T-helper 1 cell treated with Interleukin-12 subunit alpha and Interleukin-12 subunit beta and Interleukin-4 antibody, amounts not matched to agents 30 μg/mL and 1 μg/mL, for 36 hours (primary cell): ENCODE measurements at regions not wholly inside any gene's neighbourhood (a gene's known extent, or its start where the extent isn't known, plus 50 kb on each side); places are given as distances from the start of the nearest gene placed in this dataset.

ENCODE experiments used
- H3K27ac Mint-ChIP-seq: one replicate; pipeline ENCODE4 v1.8.0; 2021; ENCODE audit warnings: mild to moderate bottlenecking, mixed read lengths
- H3K27me3 Mint-ChIP-seq: one replicate; pipeline ENCODE4 v1.8.0; 2021; ENCODE audit warnings: low read depth, mixed read lengths
- H3K36me3 Mint-ChIP-seq: one replicate; pipeline ENCODE4 v1.8.0; 2021; ENCODE audit warnings: low read depth, mixed read lengths
- H3K4me1 Mint-ChIP-seq: one replicate; pipeline ENCODE4 v1.8.0; 2021; ENCODE audit warnings: low read depth, mixed read lengths
- H3K4me3 Mint-ChIP-seq: one replicate; pipeline ENCODE4 v1.8.0; 2021; ENCODE audit warnings: mild to moderate bottlenecking, moderate library complexity, mixed read lengths
- H3K9me3 Mint-ChIP-seq: one replicate; pipeline ENCODE4 v1.8.0; 2021; ENCODE audit warnings: mixed read lengths

GRCh38 chr1:58397187-58397820 lies 149.2 kb downstream of the OMA1 start:
- Mint-ChIP-seq H3K27me3 (no peaks in the 10 kb centered on the region), H3K36me3 (no peaks in the 10 kb centered on the region), H3K9me3 (no peaks in the 10 kb centered on the region), H3K4me1 (no peaks in the 10 kb centered on the region), H3K27ac (no peak overlapping the region), H3K4me3 (no peak overlapping the region)

DNA sequence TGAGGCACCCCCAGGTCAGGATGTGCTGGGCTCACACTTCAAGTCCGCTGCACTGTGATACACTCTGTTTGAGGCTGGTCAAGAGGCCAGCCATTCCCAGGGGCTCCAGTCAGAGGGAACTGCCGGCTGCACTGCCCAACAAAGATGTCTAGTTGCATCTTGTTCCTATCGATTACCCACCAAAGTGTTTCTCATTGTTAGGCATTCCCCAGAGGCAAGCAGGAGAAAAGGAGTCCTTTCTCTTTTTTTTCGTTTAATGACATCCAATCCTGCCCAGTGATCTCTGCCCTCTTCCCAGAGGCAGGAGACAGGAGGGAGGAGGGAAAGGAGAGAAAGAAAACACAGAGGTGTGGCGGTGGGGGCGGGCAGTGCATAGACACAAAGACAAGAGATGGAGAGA lies 150.4 kb downstream of the OMA1 start:
- H3K27ac Mint-ChIP-seq: no peak overlapping the region
- no peaks in the 10 kb centered on the region for H3K9me3 Mint-ChIP-seq
- no peak overlapping the region for H3K4me3 Mint-ChIP-seq
- H3K27me3 Mint-ChIP-seq: no peaks in the 10 kb centered on the region
- no peaks in the 10 kb centered on the region for H3K36me3 Mint-ChIP-seq
- no peaks in the 10 kb centered on the region for H3K4me1 Mint-ChIP-seq

GRCh38 chr1:58395355-58395754 lies 151.2 kb downstream of the OMA1 start:
- Mint-ChIP-seq H3K27ac (no peak overlapping the region), H3K36me3 (no peaks in the 10 kb centered on the region), H3K27me3 (no peaks in the 10 kb centered on the region), H3K9me3 (no peaks in the 10 kb centered on the region), H3K4me1 (no peaks in the 10 kb centered on the region), H3K4me3 (no peak overlapping the region)

DNA sequence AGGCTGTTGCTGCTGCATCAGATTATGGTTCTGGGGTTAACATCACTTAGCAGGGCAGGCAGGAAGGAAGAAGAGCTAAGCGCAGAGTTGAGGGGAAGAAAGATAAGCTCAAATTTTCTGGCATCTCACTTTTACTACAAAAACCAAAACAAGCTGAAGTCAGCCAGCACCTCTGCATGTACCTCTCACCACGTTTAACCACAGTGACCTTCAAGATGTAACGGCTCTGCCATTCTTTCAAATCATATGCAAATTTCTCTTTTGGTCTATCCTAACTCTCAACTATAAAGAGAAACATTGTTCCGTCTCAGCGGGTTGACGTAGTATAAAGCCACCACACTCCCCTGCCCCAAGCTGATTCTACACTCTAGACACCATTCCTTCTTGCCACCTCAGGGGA lies 154.4 kb downstream of the OMA1 start:
- Mint-ChIP-seq H3K27me3 (peaks cover 4% of the 10 kb centered on the region), H3K4me1 (no peaks in the 10 kb centered on the region), H3K27ac (no peak overlapping the region), H3K9me3 (no peaks in the 10 kb centered on the region), H3K4me3 (no peak overlapping the region), H3K36me3 (no peaks in the 10 kb centered on the region)

GRCh38 chr1:58391514-58391913 lies 155.0 kb downstream of the OMA1 start:
- H3K4me3 Mint-ChIP-seq: no peak overlapping the region
- no peaks in the 10 kb centered on the region for H3K36me3 Mint-ChIP-seq
- H3K9me3 Mint-ChIP-seq: no peaks in the 10 kb centered on the region
- no peaks in the 10 kb centered on the region for H3K4me1 Mint-ChIP-seq
- no peak overlapping the region for H3K27ac Mint-ChIP-seq
- peaks cover 4% of the 10 kb centered on the region for H3K27me3 Mint-ChIP-seq

DNA sequence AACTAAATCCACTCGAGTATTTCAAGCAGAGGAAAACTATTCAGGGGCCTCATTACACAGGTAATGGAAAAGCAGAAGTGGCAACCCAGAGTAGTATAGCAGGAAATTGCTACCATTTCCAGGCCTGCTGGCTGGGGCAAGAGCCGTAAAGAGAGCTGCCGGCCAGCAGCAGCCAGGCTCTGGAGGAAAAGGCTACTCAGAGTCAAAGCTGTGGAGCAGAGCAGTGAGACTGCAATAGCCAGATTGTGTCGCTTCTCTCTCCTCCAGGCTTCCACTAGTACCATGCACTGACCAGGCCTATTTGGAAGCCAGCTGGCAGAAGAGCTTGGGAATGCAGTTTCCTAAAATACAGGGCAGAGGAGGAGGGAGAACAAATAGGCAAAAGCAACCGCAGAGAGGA lies 155.5 kb downstream of the OMA1 start:
- Mint-ChIP-seq H3K27me3 (peaks cover 4% of the 10 kb centered on the region), H3K27ac (no peak overlapping the region), H3K4me1 (no peaks in the 10 kb centered on the region), H3K36me3 (no peaks in the 10 kb centered on the region), H3K4me3 (no peak overlapping the region), H3K9me3 (no peaks in the 10 kb centered on the region)

- Mint-ChIP-seq H3K27ac (no peak overlapping the region), H3K9me3 (no peaks in the 10 kb centered on the region), H3K36me3 (no peaks in the 10 kb centered on the region), H3K27me3 (peaks cover 4% of the 10 kb centered on the region), H3K4me1 (no peaks in the 10 kb centered on the region), H3K4me3 (no peak overlapping the region)
Measured at GRCh38 chr1:58390091-58390490, 156.4 kb downstream of the OMA1 start.

DNA sequence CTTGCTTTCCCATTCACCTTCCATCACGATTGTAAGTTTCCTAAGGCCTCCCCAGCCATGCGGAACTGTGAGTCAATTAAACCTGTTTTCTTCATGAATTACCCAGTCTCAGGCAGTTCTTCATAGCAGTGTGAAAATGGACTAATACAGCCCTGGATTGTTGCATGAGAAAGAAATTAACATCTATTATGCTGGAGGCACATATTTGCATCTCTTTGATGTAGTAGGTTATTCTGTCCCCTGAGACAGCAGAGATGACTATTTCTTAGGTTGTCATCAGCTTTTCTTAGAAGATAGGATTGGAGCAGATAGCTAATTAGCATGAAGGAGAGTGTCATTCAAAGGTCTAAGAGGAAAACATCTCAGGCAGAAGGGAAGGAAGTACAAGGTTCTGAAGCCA lies 166.2 kb downstream of the OMA1 start:
- no peak overlapping the region for H3K27ac Mint-ChIP-seq
- H3K9me3 Mint-ChIP-seq: peaks cover 5% of the 10 kb centered on the region
- H3K4me3 Mint-ChIP-seq: no peak overlapping the region
- H3K36me3 Mint-ChIP-seq: no peaks in the 10 kb centered on the region
- H3K27me3 Mint-ChIP-seq: no peaks in the 10 kb centered on the region
- H3K4me1 Mint-ChIP-seq: no peaks in the 10 kb centered on the region

DNA sequence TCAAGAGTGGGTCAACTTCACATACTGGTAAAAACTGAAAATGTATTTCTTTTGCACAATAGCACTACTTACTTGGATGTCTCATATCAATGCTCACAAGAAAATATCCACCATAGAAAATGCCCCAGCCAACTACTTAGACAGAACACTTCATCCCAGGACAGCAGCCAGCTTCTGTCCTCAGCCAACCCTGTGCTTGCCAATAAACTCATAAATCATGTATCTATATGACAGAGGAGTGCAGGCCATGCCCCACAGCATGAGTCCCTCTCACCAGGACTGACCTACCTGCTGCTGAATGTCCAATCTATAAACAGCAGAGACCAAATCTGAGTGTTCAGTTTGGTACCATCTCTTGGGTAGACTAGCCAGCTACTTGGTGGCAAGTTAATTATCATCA lies 179.3 kb downstream of the OMA1 start:
- Mint-ChIP-seq H3K4me1 (no peaks in the 10 kb centered on the region), H3K4me3 (no peak overlapping the region), H3K27ac (no peak overlapping the region)

DNA sequence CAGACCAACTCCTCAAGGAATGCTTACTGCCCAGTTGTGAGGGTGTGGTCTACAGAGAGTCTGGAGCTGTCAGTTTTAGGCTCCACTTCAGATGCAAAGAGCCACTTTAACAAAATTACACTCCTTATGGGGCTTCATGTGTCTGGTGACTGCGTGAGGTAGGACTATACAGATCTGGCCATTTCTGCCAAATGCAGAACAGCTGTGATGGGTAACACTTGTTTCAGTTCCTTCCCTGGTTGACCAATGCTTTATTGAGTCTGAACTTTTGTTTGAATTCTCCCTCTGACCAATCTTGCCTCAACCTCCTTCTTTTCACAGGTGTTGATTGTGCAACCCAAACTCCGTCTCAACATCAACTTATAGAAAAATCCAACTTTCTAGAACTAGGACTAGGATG lies 181.2 kb downstream of the OMA1 start:
- Mint-ChIP-seq H3K27ac (no peak overlapping the region), H3K4me1 (no peaks in the 10 kb centered on the region)

More for the DNA sequence above, 179.3 kb downstream of the OMA1 start:
- Mint-ChIP-seq H3K9me3 (peaks cover 7% of the 10 kb centered on the region), H3K27me3 (no peaks in the 10 kb centered on the region), H3K36me3 (no peaks in the 10 kb centered on the region)

DNA sequence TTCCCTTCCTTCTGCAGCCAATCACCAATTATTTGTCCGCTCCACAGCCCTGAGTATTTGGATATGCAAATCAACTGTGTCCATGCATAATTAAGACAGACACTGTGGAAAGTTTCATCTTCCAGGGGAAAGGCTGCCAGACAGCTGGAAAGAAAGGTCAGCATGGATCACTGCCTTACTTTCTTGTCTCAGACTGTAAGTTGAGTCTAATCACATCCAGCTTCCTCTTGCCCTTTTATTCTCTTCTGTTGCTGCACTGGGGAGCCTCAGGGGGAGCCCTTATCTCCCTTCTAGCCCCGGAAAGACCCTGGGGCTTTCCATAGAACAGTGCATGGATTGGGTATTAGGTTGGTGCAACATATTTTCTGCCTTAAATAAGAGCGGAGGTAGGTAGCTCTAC lies 182.9 kb downstream of the OMA1 start:
- no peaks in the 10 kb centered on the region for H3K9me3 Mint-ChIP-seq
- no peaks in the 10 kb centered on the region for H3K36me3 Mint-ChIP-seq
- H3K27ac Mint-ChIP-seq: no peak overlapping the region
- H3K27me3 Mint-ChIP-seq: no peaks in the 10 kb centered on the region
- no peak overlapping the region for H3K4me3 Mint-ChIP-seq
- no peaks in the 10 kb centered on the region for H3K4me1 Mint-ChIP-seq

More for the DNA sequence above, 181.2 kb downstream of the OMA1 start:
- Mint-ChIP-seq H3K36me3 (no peaks in the 10 kb centered on the region), H3K4me3 (no peak overlapping the region), H3K27me3 (no peaks in the 10 kb centered on the region), H3K9me3 (no peaks in the 10 kb centered on the region)

GRCh38 chr1:58361134-58361533 lies 185.4 kb downstream of the OMA1 start:
- no peak overlapping the region for H3K27ac Mint-ChIP-seq
- H3K4me1 Mint-ChIP-seq: no peaks in the 10 kb centered on the region
- no peaks in the 10 kb centered on the region for H3K36me3 Mint-ChIP-seq
- H3K27me3 Mint-ChIP-seq: peaks cover 7% of the 10 kb centered on the region
- no peaks in the 10 kb centered on the region for H3K9me3 Mint-ChIP-seq
- H3K4me3 Mint-ChIP-seq: no peak overlapping the region

DNA sequence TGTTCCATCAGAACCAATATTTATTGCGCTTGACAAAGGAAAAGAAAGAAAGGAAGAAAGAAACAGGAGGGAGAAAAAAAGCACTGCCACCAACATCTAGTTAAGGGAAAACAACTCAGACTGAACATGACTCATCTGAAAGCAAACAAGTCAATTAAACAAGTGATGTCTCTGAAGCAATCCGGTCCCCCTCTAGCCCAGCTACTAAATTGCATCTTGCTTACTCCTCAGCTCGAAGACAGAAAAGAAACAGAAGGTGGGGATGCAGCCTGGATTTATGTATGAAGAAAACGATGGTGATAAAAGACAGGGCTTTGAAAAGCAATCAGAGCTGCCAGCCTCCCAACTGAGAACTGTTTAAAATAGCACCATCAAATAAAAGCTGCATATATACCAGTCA lies 188.2 kb downstream of the OMA1 start:
- Mint-ChIP-seq H3K4me1 (no peaks in the 10 kb centered on the region), H3K27ac (no peak overlapping the region), H3K4me3 (no peak overlapping the region), H3K9me3 (no peaks in the 10 kb centered on the region), H3K27me3 (peaks cover 7% of the 10 kb centered on the region), H3K36me3 (no peaks in the 10 kb centered on the region)

- peaks cover 7% of the 10 kb centered on the region for H3K27me3 Mint-ChIP-seq
- no peak overlapping the region for H3K4me3 Mint-ChIP-seq
- H3K4me1 Mint-ChIP-seq: no peaks in the 10 kb centered on the region
- no peaks in the 10 kb centered on the region for H3K36me3 Mint-ChIP-seq
- no peaks in the 10 kb centered on the region for H3K9me3 Mint-ChIP-seq
- no peak overlapping the region for H3K27ac Mint-ChIP-seq
Measured at GRCh38 chr1:58356402-58356801, 190.1 kb downstream of the OMA1 start.

DNA sequence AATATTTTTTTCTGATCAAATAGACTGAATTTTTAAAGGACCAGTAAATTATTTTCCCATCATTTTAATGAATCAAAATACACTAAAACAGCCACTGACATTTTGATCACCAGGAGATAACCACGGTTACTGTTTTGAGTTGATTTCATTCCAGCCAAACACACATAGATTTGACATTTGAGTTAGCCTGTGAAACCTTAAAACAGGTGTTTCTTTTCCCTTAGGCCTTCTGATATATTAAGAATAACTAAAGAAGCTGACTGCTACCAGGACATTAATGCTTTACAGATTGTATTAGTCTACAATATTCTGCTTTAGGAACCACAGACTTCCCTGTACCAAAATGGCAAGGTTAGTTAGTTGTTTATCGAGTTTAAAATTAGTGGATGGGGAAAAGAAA lies 193.4 kb downstream of the OMA1 start:
- H3K27me3 Mint-ChIP-seq: peaks cover 6% of the 10 kb centered on the region

More for the DNA sequence above, 193.4 kb downstream of the OMA1 start:
- Mint-ChIP-seq H3K4me3 (no peak overlapping the region), H3K27ac (no peak overlapping the region), H3K36me3 (no peaks in the 10 kb centered on the region), H3K4me1 (no peaks in the 10 kb centered on the region), H3K9me3 (peaks cover 6% of the 10 kb centered on the region)
